DMS 273 (cell line): ENCODE measurements at regions not wholly inside any gene's neighbourhood (a gene's known extent, or its start where the extent isn't known, plus 50 kb on each side); places are given as distances from the start of the nearest gene placed in this dataset.
A peak's percentile ranks its signal among the peaks of the same experiment; 100 is the strongest.

Experiments
- DNase-seq: peaks from one replicate; lab custom pipeline; 2025; ENCODE audit not compliant: unreplicated experiment; lab: John Stamatoyannopoulos, UW

DNA sequence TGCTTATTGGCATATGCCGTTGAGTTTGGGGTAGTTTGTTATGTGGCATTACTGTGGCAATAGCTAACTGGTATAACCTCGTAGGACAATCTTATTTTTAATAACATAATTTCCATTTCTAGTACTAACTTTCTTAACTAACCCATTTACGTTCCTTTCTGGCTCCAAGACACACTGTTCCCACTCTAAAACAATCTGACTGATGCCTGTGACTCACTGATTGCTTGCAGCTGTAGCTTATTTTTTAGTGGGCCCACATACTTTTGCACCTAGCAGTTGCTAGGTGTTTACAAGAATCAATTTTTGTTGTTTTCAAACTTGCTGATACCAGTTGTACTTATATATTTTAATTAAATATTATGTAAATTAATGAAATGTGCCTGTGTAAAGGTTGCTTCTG lies 52.2 kb downstream of the FAT3 start:
- DNase-seq: no peak

DNA sequence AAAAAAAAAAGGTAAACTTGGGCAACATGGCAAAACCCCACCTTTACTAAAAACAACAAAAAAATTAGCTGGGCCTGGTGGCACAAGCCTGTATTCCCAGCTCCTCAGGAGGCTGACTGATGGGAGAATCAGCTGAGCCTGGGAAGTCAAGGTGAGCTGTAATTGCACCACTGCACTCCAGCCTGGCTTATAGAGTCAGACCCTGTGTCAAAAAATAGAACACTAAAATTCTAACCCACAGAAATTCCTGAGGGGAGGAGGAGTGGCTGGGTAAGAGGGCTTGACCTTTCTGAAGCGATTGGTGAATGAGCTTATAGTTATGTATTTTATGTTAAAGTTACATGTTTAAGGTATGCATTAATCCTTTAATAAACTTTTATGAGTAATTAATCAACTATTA lies 53.3 kb downstream of the FAT3 start:
- DNase-seq: no peak

DNA sequence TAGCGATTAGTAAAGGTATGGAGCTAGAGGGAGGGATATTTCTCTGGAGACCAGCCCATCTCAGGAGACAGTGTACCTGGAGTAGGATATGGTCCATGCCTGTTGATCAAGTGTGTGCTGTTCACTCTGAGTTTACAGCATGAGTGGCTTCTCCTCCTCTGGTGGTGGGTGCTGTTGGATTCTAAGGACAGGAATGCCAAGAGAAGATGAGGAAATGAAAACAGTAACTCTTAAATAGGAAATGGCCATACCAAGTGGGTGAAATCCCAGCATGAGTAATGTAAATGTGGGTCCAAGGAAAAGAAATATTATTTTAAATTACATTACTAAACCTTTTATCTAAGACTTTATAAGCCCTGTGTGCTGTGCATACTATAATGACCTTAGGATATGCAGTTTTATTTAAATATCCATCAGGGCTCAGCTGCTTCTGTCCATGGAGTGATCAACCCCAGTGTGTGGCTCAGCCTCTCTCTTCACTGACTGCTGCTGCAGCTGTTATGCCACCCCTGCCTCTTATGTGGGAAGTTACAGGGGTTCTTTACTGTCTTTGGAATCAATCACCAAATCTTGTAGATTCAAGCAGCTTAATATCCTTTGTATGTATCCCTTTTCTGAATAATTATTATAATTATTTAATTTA lies 54.3 kb downstream of the FAT3 start:
- no peak for DNase-seq

DNA sequence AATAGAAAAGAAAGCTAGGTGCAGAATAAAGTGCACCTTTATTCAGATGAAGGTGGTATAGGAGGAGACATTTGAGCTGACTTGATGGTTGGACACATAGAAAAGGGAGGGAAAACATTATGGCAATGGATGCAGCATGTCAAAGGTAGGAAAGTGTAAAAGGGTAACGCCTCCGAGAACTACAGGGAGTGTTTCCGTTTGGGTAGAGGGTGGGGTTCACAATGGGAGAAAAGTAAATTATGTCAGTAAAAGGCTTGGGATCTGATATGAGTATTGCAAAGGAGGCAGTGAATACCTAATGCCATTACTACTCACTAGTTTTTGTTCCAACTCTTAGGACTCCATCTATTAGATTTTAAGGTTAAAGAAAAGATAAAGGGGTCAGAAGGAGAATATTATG lies 59.5 kb downstream of the FAT3 start:
- DNase-seq: no peak

DNA sequence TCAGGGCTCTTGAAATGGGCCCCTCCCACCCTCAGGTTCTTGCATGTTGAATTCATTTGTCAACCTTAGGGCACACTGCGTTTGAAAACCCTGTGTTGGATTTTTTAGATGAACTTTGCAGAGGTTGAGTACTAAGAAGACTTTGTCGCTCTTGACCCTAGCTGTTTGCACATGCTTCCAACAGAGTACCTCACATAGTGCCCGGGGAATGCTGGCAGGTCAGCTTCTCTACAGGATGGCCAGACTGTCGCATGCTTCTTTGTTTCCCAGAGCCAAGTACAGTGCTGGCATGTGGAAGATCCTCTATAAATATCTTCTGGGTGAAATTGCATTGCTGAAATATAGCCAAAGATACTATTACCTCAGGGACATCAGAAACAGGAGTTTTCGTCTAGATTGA lies 59.9 kb downstream of the FAT3 start:
- no peak for DNase-seq

DNA sequence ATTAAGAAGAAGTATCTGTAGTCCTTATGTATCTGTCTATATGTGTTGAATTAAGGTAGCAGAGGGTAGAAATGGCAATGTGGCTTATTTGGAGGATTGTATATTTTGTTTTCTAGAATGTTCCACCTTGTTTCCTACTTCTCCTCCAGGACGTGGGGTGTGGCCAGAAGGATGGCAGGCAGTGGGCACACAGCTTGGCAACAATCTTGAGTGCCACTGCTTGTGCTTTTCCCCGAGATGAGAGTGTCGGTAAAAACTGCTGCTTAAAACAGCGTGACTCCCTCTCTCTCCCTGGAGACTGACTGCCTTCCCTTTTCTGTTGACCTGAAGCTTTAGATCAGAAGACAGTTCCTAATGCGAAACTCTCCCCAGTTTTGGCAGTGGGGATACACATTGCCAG lies 61.2 kb downstream of the FAT3 start:
- DNase-seq: no peak

DNA sequence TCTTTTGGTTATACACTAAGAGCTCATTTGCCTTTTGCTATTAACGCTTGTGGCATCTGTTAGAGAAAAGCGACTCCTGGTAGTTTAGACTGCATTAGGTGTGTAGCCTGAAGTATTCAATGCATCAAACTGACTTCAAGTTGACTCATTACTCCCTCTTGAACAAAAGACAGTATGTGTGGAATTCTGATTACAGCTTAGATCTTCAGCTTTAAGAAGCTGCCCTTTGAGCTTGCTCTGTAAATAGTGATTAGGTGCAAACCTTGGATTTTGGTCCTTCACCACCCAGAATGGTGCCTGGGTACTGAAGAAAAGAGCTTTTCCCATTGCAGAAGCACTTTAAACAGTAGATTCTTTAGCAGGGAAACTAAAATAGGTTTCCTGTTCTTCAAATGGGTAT lies 62.1 kb downstream of the FAT3 start:
- no peak for DNase-seq

DNA sequence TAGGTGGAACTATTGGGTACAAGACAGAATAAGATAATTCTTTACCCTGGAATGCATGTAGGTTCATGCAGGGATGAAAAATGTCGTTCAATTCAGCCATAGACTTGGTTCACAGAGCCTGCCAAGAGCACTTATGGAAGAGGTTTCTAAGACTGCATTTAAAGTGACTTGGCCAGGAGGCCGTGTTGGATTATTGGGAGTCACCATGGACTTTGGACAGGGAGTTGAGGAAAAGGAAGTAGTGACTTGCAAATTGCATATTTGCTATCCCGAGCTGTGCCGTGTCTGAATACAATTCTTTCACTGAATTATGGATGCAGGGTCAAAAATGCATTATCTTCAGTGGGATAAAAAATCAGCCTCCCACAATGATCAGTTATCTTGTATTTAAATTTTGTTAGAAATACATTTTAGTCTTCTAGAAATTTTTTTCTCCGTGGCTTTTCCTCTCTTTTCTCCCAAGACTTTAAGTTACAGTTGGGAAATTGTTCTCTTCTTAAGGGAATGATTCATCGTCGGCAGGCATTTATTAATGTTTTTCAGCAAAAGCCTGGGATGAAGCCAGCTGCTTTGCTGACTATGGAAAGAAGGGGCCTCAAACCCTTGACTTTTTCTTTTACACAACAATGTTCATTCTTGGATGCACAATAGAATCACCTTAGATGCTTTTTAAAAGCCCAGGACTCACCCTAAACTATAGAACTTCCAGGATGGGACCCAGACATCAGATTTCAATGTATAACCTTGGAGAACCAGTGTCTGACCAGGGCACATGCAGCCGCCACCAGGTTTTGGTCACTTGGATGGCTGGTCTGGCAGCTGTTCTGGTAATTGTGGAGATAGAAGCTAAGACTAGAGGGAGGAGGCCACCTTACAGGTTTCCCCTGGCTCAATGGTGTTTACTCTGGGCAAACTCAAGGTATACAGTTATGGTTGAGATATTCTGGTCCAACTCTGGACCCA lies 70.8 kb downstream of the FAT3 start:
- no peak for DNase-seq

DNA sequence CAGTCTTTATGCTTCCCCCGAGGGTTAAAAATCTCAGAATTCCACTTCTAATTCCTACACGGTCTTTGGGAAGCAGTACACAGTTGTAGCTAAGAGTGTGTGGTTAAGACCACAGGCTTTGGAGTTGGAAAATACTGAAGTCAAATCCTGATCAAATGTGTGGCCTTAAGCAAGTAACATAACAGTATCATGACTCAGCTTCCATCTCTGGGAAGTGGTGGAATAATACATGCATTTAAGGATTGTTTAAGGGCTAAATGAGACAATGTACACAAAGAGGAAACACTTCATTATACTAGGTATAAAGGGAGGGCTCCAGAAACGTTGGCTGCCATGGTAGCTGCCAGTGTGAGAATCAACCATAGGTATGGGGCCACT lies 71.5 kb downstream of the FAT3 start:
- no peak for DNase-seq

DNA sequence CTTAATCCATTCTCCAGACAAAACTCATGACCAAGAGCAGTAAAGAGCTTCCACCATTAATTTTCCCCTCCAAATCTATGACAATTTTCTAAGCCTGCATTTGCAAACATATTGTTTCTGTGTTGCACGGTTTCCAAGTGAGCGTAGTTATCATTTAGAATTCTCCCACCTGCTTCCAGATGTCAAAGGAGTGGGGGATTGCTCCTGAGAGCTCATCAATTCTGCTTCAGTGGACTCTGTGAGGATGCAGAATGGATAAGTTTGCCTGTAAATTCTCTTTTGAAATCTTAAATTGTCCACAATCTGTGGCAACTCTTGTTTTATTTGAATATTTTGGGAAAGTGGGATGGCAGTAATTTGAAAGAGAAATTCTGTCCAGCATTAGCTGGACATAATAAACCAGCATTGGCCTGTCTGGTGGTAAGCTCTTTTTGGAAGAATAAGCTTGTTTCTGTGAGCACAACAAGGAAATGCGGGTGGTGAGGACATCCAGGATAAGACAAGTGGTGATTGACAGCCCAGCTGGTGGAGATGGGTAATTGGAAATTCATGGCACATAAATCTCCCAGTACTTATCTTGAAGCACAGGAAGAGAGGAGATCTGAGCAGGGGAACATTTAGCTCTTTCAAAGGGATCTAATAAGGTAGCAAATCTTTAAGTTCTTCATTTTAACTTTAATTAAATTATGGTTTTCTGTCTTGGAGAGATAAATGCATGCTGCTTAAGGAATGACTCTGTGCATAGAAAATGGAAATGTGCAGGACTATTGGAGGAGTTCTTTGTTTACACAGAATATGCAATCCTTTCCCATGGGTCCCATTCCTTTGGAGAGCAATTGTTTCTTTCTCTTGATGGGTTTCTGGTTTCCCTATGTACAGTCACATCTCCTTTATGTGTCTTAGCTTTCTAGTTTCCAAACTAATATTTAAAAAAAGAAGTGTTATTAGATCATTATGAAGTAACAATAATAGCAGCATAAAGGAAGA lies 73.2 kb downstream of the FAT3 start:
- DNase-seq: peak; percentile 0

DNA sequence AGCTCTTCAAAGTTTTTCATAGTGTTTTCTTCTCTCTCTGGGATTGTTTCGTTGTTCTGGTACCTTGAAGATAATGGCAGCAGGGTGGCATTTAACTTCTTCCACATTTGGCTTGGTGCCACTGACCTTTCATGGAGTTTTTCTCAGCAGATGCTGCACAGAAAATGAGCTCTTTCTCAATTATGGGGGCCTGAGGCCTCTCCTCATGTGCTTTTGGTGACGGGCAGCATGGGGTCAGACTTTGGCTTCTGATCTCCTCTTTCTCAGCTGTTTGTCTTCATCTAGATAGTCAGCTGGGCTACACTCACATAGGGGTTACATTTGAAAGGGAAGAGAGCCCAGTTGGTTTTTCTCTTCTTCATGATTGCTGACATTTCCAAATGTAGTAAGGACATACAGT lies 76.3 kb downstream of the FAT3 start:
- DNase-seq: peak; percentile 5

DNA sequence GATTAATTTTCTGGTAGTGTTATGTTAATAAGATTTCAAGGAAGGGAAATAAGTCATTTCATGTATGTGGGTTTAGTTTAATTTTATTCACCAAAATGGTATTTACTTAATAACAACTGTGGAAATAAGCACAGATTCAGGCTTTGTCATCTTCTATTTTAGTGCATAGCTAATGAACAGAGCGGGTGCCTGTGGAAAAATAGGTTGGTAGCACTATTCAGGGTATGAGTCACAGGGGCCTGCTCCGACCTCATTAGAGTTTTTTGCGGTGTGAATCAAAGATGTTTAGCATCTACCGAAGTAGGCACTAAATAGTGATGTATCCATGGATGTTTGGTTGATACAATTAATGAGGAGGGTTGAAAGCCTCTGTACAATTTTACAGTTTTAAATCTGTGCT lies 78.2 kb downstream of the FAT3 start:
- no peak for DNase-seq

DNA sequence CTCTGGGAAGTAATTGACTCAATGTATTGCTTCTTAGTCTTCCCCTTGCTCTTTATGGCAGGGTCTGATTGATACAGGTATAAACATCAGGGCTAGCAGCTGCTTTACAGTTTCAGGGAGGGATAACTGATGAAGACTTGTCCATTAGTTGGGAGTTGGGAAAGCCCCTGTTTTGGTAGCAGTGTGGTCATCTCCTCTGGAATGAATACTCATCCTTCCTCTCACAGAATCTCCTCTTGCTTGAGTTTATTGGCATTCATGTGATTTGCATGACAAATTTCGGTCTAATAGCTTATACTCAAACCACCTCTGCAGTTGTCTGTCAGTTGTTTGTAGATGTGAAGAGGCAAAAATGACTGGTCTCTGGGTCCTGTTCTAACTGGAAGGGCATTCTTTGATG lies 79.7 kb downstream of the FAT3 start:
- DNase-seq: no peak

DNA sequence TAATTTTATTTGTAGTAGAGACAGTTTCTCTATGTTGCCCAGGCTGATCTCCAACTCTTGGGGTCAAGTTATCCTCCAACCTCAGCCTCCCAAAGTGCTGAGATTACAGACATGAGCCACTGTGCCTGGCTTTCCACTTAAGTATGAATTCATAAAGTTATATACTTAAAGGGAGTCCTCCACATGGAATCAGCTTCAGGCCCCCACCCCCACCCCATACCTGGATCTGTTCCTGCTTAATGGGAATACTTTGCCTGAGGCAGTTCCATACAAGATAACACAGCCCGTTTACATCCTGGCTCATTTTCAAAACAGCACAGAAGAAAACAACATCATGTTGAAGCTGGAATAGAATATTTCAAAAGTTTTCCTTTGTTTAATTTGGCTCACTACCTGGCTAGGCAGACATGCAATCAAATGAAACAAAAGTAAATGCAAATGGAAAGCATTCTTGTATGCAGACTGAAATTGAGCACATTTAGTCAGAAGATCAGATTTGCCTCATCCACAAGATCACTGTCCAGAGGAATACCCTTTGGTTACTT lies 82.4 kb downstream of the FAT3 start:
- DNase-seq: no peak

DNA sequence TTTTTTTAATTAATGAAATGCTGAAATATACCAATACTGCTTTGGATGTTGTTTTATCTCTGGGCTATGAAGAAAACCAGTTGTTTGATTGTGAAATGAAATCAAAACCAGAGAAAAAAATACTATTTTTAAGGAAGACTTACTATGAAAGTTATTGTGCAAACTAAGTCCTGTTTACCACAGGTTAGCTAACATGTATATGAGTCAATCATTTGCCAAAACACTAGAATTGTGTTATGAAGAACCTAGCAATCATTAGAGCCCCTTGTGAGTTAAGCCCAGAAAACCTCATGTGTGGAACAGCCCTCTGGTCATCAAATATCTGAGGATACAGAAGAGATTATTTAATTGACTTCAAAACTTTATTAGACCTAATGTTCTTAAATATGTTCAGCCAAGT lies 83.7 kb downstream of the FAT3 start:
- no peak for DNase-seq

DNA sequence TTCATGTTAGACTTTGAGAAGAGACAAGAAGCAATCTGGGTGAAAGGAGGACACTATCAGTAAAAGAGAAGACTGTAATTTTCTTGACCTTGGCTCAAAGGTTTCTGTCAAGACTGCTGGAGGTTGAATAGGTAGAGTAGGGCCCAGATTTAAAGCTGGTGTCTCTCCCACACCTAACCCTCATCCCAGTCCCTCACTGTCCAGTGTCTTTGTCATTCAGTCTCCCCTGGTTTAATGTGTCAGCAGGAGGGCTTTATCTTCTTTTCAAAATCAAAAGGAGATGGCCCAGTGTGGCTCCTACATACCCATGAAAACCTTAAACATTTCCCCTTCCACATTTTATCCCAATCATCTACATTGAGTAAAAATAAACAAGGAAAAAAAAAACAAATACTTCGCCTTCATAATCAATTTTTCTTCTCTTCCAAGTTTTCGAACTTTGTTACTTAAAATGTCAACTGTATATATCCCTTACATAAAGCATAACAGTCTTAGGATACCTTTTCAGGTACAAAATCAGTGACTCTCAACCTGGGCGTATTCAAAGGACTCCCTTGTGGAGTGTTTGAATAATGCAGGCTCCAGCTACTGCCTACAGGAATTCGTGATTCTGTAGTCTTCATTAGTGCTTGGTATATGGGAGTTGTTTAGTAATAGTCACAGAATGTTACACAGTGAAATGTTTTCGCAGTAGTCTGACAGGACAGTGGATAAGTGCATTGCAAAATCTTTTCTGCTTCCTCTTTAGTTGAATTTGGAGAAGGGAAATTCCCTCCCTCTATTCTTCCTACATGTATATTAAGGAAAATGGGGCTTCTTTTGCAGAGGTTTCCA lies 87.2 kb downstream of the FAT3 start:
- no peak for DNase-seq

DNA sequence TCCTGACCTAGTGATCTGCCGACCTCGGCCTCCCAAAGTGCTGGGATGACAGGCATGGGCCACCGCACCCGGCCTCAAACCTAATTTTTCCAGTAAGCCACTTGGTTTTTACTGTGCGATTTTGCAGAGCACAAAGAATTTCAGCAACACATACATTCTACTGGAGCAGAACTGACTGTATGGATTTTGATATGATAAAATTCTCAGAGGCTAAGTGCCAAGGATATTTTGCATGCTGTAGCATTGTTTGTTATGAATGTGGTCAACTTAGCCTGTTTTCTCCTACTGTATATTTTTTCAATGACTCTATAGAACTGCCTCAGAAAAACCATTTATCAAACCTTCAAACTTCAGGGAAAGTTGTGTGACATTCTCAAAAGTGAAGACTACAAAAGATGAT lies 89.2 kb downstream of the FAT3 start:
- DNase-seq: no peak

DNA sequence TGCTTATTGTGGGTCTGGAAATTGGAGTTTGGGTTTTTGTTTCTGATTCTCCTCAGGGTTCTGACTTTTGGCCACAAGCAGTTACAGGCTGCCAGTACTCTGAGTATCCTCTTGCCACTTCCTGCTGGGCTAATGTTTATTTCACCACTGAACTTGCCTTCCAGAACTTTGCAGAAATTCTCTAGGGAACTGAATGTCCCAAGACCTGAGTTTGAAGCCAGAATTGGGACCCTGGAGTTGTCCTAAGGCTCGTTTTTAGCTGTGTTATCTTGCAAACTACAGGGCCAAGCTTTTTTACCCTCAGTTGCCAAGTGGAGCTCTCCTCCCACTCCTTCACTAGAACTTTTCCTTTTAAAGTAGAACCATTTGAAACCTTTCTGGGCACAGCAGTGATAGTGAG lies 89.9 kb downstream of the FAT3 start:
- DNase-seq: no peak

DNA sequence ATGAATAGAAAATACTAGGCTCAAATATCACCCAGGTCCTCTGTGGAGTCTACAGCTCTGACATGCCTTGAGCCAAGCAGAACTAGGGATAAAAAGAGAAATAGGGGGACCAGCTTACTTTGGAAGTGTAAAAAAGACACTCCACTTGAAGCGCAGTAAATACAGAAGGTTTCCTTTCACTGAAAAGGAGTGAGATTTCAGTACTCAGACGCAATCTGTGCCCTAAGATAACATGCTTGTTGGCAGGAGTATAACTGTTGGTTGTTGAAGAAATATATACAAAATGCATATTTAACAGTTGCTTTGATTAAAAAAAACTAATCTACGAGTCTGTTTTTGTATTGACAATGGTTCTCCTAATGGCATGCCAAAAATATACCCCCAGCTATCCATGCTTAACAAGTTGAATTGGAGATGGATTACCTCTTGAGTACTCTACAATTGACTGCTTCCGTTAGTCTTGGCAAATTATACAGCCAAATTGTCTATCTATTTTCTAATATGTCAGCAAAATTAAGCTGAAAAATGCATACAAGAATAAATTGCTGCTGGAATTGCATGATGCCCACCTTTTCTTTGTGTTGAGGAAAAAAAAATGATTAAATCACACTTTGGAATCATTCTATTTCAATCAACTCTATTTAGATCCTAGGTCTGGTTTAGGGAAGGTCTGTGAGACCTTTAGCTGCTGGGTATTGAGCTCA lies 91.6 kb downstream of the FAT3 start:
- DNase-seq: no peak

DNA sequence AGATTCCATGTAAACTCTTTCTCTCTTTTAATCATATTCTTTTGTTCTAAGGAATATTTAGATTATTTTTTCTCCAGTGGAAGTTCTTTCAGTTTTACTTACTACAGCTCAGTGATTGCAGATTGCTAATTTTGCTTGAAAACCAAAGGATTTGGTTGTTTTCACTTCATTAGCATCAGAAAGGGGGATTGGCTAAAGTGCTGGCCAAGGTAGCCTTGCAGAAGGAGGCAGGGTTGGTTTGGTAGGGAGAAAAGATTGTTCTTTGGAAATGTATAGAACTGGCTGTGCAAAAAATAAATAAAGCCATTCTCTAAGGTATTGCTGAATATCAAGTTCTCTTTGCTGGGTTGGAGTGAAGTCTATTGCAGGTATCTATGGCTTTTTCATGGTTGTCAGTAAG lies 92.6 kb downstream of the FAT3 start:
- no peak for DNase-seq
